Ascending aorta (tissue), 2 donors: ENCODE measurements at regions not wholly inside any gene's neighbourhood (a gene's known extent, or its start where the extent isn't known, plus 50 kb on each side); places are given as distances from the start of the nearest gene placed in this dataset.

ENCODE experiments used
- DNase-seq, 2 donors: peaks; one replicate each; pipeline ENCODE4 v3.0.0-alpha.2; 2019; ENCODE audit warnings: low spot score in 2 of 2
- H3K27ac ChIP-seq, 2 donors: fragments of 200-600 bp; sonication (generic); one replicate each; pipeline ENCODE4 v1.5.1; 2016 to 2017; ENCODE audit warnings: mild to moderate bottlenecking in 1 of 2
- H3K27me3 ChIP-seq: fragments of 200-600 bp; sonication (generic); one replicate; pipeline ENCODE4 v1.5.1; 2017
- H3K36me3 ChIP-seq, 2 donors: fragments of 200-600 bp; sonication (generic); one replicate each; pipeline ENCODE4 v1.5.1; 2016
- H3K4me1 ChIP-seq, 2 donors: fragments of 200-600 bp; sonication (generic); one replicate each; pipeline ENCODE4 v1.5.1; 2016 to 2017; ENCODE audit warnings: mild to moderate bottlenecking in 1 of 2
- H3K4me3 ChIP-seq, 2 donors: fragments of 200-600 bp; sonication (generic); one replicate each; pipeline ENCODE4 v1.5.1; 2016 to 2017; ENCODE audit warnings: mild to moderate bottlenecking in 1 of 2
- H3K9me3 ChIP-seq, 2 donors: fragments of 200-600 bp; sonication (generic); one replicate each; pipeline ENCODE4 v1.5.1; 2016
- CTCF ChIP-seq, 3 experiments: fragments of 200-600 bp in 2 of 3; fragments of 450-650 bp in 1 of 3; sonication (generic) in 2 of 3; IDR thresholded peaks; one replicate each; pipeline ENCODE4 v1.5.1; 2016 to 2019; ENCODE audit warnings: antibody characterized with exemption in 3 of 3, mild to moderate bottlenecking in 1 of 3, moderate library complexity in 1 of 3
- intact Hi-C: fragments of 100-400 bp; cut with DNase I; formaldehyde crosslinking; loops from one replicate; pipeline ENCODE4 v1.15.1; 2023

- H3K27me3 ChIP-seq = no peaks in the 10 kb centered on the region
- peaks cover 0 to 5% of the 10 kb centered on the region in 2 donors for H3K9me3 ChIP-seq
- no peak overlapping the region for H3K27ac ChIP-seq
- no peaks in the 10 kb centered on the region for H3K36me3 ChIP-seq
- DNase-seq = no peak
- no peaks in the 10 kb centered on the region for H3K4me1 ChIP-seq
- TF ChIP-seq CTCF (IDR thresholded peaks at IDR 0.05) = no peak
- H3K4me3 ChIP-seq = no peak overlapping the region
- intact Hi-C loops = no loop called here
Measured at GRCh38 chr5:17445185-17445584, 52.8 kb upstream of the TAF11L2 start.
